OCI-LY3 (cell line): ENCODE measurements at regions not wholly inside any gene's neighbourhood (a gene's known extent, or its start where the extent isn't known, plus 50 kb on each side); places are given as distances from the start of the nearest gene placed in this dataset.

ENCODE experiments used
- H2AFZ ChIP-seq: fragments of 200-600, 300-600 bp; shearing (Covaris generic); 2 replicates; pipeline ENCODE4 v1.6.0; 2014; ENCODE audit warnings: antibody characterized with exemption, low read depth, low read length
- H3K27ac ChIP-seq: fragments of 200-600, 300-600 bp; sonication (generic); 2 replicates; pipeline ENCODE4 v1.5.1; 2014; ENCODE audit warnings: mild to moderate bottlenecking, low read length, moderate library complexity, mixed read lengths
- H3K27me3 ChIP-seq: fragments of 200-600, 300-600 bp; sonication (generic); 2 replicates; pipeline ENCODE4 v1.6.1; 2014; ENCODE audit warnings: low read depth, low read length, mixed read lengths
- H3K36me3 ChIP-seq: fragments of 200-600, 300-600 bp; sonication (generic); replicated peaks from 2 replicates; pipeline ENCODE3; 2014; ENCODE audit warnings: low read depth, low read length, mixed read lengths
- H3K4me1 ChIP-seq: fragments of 300-600, 200-600 bp; sonication (generic); 2 replicates; pipeline ENCODE4 v1.6.1; 2014; ENCODE audit warnings: low read length, mixed read lengths
- H3K4me2 ChIP-seq: fragments of 200-600, 300-600 bp; sonication (generic); 2 replicates; pipeline ENCODE4 v1.6.1; 2014; ENCODE audit warnings: low read length, mixed read lengths
- H3K4me3 ChIP-seq: fragments of 300-600, 200-600 bp; sonication (generic); 2 replicates; pipeline ENCODE4 v1.5.1; 2014; ENCODE audit warnings: antibody characterized with exemption, mild to moderate bottlenecking, low read length, moderate library complexity
- H3K79me2 ChIP-seq: fragments of 300-600, 200-600 bp; shearing (Covaris generic); 2 replicates; pipeline ENCODE4 v1.6.1; 2014; ENCODE audit warnings: mild to moderate bottlenecking, low read length, mixed read lengths
- H3K9ac ChIP-seq: fragments of 300-600, 200-600 bp; shearing (Covaris generic); 2 replicates; pipeline ENCODE4 v1.6.0; 2014; ENCODE audit warnings: mild to moderate bottlenecking, low read length, moderate library complexity
- H3K9me3 ChIP-seq: fragments of 200-600, 300-600 bp; shearing (Covaris generic); 2 replicates; pipeline ENCODE4 v1.6.1; 2014; ENCODE audit warnings: low read length, mixed read lengths; ENCODE audit not compliant: insufficient read depth
- H4K20me1 ChIP-seq: fragments of 200-600, 300-600 bp; sonication (generic); 2 replicates; pipeline ENCODE4 v1.6.1; 2016; ENCODE audit warnings: low read length, mixed read lengths; ENCODE audit not compliant: insufficient read depth
- EZH2phosphoT487 ChIP-seq: fragments of 200-600 bp; shearing (Covaris generic); IDR thresholded peaks from 2 replicates; pipeline ENCODE4 v1.6.1; 2018; ENCODE audit warnings: antibody characterized with exemption, mixed run types, low read depth
- TF ChIP-seq, protein P1 (sequence below): fragments of 200-600, 300-600 bp; sonication (generic); IDR thresholded peaks from 2 replicates; pipeline ENCODE4 v1.5.1; 2014; ENCODE audit warnings: antibody characterized with exemption, low read length, low read depth

- H2AFZ ChIP-seq = no peak overlapping the region
Observed at GRCh38 chr13:56893843-56894242, 246.9 kb upstream of the PRR20A start.

DNA sequence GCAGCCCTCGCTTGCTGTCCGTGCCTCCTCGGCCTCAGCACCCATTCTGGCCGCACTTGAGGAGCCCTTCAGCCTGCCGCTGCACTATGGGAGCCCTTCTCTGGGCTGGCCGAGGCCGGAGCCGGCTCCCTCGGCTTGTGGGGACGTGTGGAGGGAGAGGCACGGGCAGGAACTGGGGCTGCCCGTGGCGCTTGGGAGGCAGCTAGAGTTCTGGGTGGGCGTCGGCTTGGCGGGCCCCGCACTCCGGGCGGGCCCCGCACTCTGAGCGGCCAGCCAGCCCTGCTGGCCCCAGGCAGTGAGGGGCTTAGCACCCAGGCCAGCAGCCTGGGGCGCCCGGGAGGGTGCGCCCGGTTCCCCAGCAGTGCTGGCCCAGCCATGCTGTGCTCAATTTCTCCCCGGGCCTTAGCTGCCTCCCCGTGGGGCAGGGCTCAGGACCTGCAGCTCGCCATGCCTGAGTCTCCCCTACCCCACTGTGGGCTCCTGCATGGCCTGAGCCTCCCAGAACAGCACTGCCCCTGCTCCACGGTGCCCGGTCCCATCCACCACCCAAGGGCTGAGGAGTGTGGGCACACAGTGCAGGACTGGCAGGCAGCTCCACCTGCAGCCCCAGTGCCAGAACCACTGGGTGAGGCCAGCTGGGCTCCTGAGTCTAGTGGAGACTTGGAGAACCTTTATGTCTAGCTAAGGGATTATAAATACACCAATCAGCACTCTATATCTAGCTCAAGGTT lies 240.0 kb upstream of the PRR20A start:
- H2AFZ ChIP-seq = no peak overlapping the region

More at GRCh38 chr13:56893843-56894242, 246.9 kb upstream of the PRR20A start:
- Histone ChIP-seq H3K27me3 (no peaks in the 10 kb centered on the region), H3K4me1 (peaks cover 16% of the 10 kb centered on the region), H3K79me2 (no peaks in the 10 kb centered on the region), H3K9me3 (no peaks in the 10 kb centered on the region), H3K27ac (no peak overlapping the region), H4K20me1 (no peaks in the 10 kb centered on the region), H3K4me3 (peak overlapping the region; percentile 25; the same call in 1 of the 2 replicates), H3K36me3 (no peaks in the 10 kb centered on the region), H3K9ac (no peak overlapping the region), H3K4me2 (peak overlapping the region; percentile 56)
- TF ChIP-seq, protein P1, sequence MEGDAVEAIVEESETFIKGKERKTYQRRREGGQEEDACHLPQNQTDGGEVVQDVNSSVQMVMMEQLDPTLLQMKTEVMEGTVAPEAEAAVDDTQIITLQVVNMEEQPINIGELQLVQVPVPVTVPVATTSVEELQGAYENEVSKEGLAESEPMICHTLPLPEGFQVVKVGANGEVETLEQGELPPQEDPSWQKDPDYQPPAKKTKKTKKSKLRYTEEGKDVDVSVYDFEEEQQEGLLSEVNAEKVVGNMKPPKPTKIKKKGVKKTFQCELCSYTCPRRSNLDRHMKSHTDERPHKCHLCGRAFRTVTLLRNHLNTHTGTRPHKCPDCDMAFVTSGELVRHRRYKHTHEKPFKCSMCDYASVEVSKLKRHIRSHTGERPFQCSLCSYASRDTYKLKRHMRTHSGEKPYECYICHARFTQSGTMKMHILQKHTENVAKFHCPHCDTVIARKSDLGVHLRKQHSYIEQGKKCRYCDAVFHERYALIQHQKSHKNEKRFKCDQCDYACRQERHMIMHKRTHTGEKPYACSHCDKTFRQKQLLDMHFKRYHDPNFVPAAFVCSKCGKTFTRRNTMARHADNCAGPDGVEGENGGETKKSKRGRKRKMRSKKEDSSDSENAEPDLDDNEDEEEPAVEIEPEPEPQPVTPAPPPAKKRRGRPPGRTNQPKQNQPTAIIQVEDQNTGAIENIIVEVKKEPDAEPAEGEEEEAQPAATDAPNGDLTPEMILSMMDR = no peak
- TF ChIP-seq EZH2phosphoT487 = no peak

DNA sequence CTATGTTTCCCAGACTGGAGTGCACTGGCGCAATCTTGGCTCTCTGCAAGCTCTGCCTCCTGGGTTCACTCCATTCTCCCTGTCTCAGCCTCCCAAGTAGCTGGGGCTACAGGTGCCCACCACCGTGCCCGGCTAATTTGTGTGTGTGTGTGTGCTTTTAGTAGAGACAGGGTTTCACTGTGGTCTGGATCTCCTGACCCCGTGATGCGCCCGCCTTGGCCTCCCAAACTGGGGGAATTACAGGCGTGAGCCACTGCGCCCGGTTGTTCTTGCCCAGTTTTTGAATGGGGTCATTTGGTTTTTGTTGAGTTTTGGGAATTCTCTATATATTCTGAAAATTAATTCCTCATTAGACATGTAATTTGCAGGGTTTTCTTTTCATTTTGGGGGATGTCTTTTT lies 238.4 kb upstream of the PRR20A start:
- Histone ChIP-seq H3K9ac (no peak overlapping the region), H3K27me3 (no peaks in the 10 kb centered on the region), H3K4me1 (no peaks in the 10 kb centered on the region), H3K4me3 (no peak overlapping the region), H3K9me3 (no peaks in the 10 kb centered on the region), H3K79me2 (no peaks in the 10 kb centered on the region), H3K27ac (no peak overlapping the region), H2AFZ (no peak overlapping the region), H3K36me3 (no peaks in the 10 kb centered on the region), H4K20me1 (no peaks in the 10 kb centered on the region), H3K4me2 (no peak overlapping the region)
- no peak for TF ChIP-seq EZH2phosphoT487
- TF ChIP-seq, protein P1 = no peak

More for the DNA sequence above, 240.0 kb upstream of the PRR20A start:
- Histone ChIP-seq H3K79me2 (no peaks in the 10 kb centered on the region), H3K27me3 (no peaks in the 10 kb centered on the region), H3K36me3 (no peaks in the 10 kb centered on the region), H3K4me3 (no peak overlapping the region), H3K9ac (no peak overlapping the region), H3K4me1 (no peaks in the 10 kb centered on the region), H3K4me2 (no peak overlapping the region), H3K9me3 (no peaks in the 10 kb centered on the region), H4K20me1 (no peaks in the 10 kb centered on the region), H3K27ac (no peak overlapping the region)
- TF ChIP-seq, protein P1 = no peak
- no peak for TF ChIP-seq EZH2phosphoT487

DNA sequence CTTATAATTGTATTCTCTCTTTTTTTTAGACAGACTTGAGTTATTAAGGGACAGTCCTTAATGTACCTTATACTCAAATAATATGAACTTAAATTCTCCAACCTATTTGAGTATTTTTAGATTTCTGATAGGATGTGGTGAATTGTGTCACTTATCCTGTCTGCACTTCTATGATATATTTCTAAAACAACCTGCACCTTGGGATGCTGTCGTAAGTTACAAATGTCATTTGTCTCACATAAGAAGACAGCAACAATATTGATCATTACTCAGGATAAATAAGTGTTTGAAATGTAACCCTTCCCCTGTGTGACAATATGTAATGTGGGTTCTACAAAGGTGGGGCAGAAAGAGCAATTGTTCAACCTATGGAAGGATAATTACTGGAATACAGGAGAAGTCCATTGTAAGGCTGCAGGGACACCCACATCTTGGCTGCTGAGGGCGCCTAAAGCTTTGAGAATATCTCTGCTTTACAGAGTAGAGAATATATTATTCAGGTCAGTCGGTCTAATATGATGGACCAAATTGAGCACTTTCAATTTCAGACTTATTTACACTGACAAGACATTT lies 236.9 kb upstream of the PRR20A start:
- H3K36me3 ChIP-seq = no peaks in the 10 kb centered on the region
- no peaks in the 10 kb centered on the region for H3K9me3 ChIP-seq
- no peaks in the 10 kb centered on the region for H4K20me1 ChIP-seq
- peak overlapping the region; percentile 63; the same call in 1 of the 2 replicates for H2AFZ ChIP-seq
- no peaks in the 10 kb centered on the region for H3K27me3 ChIP-seq
- H3K79me2 ChIP-seq = no peaks in the 10 kb centered on the region
- H3K4me1 ChIP-seq = no peaks in the 10 kb centered on the region
- TF ChIP-seq EZH2phosphoT487 = no peak
- TF ChIP-seq, protein P1 = no peak
- H3K4me2 ChIP-seq = no peak overlapping the region
- H3K9ac ChIP-seq = no peak overlapping the region
- H3K27ac ChIP-seq = no peak overlapping the region
- no peak overlapping the region for H3K4me3 ChIP-seq
